Uterus (tissue), 3 donors: ENCODE measurements at regions not wholly inside any gene's neighbourhood (a gene's known extent, or its start where the extent isn't known, plus 50 kb on each side); places are given as distances from the start of the nearest gene placed in this dataset.

Experiments
- DNase-seq, 2 donors: peaks; one replicate each; pipeline ENCODE4 v3.0.0-alpha.2; 2019 to 2020
- H3K27ac ChIP-seq, 2 donors: fragments of 200-600 bp; sonication (generic); 1 replicate in 1 of 2; 2 replicates in 1 of 2; pipeline ENCODE4 v1.5.1; 2016 to 2018
- H3K27me3 ChIP-seq, 2 donors: fragments of 200-600 bp; sonication (generic); one replicate each; pipeline ENCODE4 v1.5.1; 2018 to 2019; ENCODE audit warnings: control low read depth in 1 of 2
- H3K36me3 ChIP-seq, 2 donors: fragments of 200-600 bp; sonication (generic); one replicate each; pipeline ENCODE4 v1.5.1; 2019; ENCODE audit warnings: control low read depth in 1 of 2
- H3K4me1 ChIP-seq, 2 donors: fragments of 200-600 bp; sonication (generic); one replicate each; pipeline ENCODE4 v1.5.1; 2018 to 2019; ENCODE audit warnings: control low read depth in 1 of 2
- H3K4me3 ChIP-seq, 2 donors: fragments of 200-600 bp; sonication (generic); 1 replicate in 1 of 2; 2 replicates in 1 of 2; pipeline ENCODE4 v1.5.1; 2018 to 2019; ENCODE audit warnings: mild to moderate bottlenecking in 1 of 2
- H3K9me3 ChIP-seq, 2 donors: fragments of 200-600 bp; sonication (generic); one replicate each; pipeline ENCODE4 v1.5.1; 2019; ENCODE audit warnings: control low read depth in 1 of 2
- CTCF ChIP-seq, 4 experiments: fragments of 200-600 bp in 2 of 4; fragments of 450-650 bp in 2 of 4; sonication (generic) in 2 of 4; IDR thresholded peaks; one replicate each; pipeline ENCODE4 v1.5.1; 2016 to 2019; ENCODE audit warnings: antibody characterized with exemption in 4 of 4, mild to moderate bottlenecking in 2 of 4, moderate library complexity in 1 of 4
- POLR2A ChIP-seq, 2 donors: fragments of 450-650 bp; IDR thresholded peaks; one replicate each; pipeline ENCODE4 v1.6.1; 2016; ENCODE audit warnings: antibody characterized with exemption in 2 of 2, mild to moderate bottlenecking in 1 of 2, moderate library complexity in 1 of 2
- intact Hi-C: fragments of 100-400 bp; cut with DNase I; formaldehyde crosslinking; loops from one replicate; pipeline ENCODE4 v1.15.1; 2023; ENCODE audit warnings: low total_unique reads
- donor health status: DM: yes; HTN: yes; CAD: no.

GRCh38 chr4:174406383-174406782 is 115.9 kb downstream of the HPGD start:
- H3K27me3 ChIP-seq: no peaks in the 10 kb centered on the region
- TF ChIP-seq CTCF (IDR thresholded peaks at IDR 0.05): no peak
- TF ChIP-seq POLR2A (IDR thresholded peaks at IDR 0.05): no peak
- DNase-seq: no peak
- H3K4me1 ChIP-seq: no peaks in the 10 kb centered on the region
- no peak overlapping the region for H3K27ac ChIP-seq
- no peaks in the 10 kb centered on the region for H3K36me3 ChIP-seq
- no peaks in the 10 kb centered on the region for H3K9me3 ChIP-seq
- intact Hi-C loops: no loop called here
- no peak overlapping the region for H3K4me3 ChIP-seq

GRCh38 chr4:174405923-174406322 is 116.4 kb downstream of the HPGD start:
- no peak for TF ChIP-seq CTCF (IDR thresholded peaks at IDR 0.05)
- TF ChIP-seq POLR2A (IDR thresholded peaks at IDR 0.05): no peak
- no peaks in the 10 kb centered on the region for H3K27me3 ChIP-seq
- no peak overlapping the region for H3K27ac ChIP-seq
- H3K36me3 ChIP-seq: no peaks in the 10 kb centered on the region
- no peaks in the 10 kb centered on the region for H3K4me1 ChIP-seq
- no peaks in the 10 kb centered on the region for H3K9me3 ChIP-seq
- no peak overlapping the region for H3K4me3 ChIP-seq
- no peak for DNase-seq
- intact Hi-C loops: no loop called here

- no peaks in the 10 kb centered on the region for H3K4me1 ChIP-seq
- no peak overlapping the region for H3K27ac ChIP-seq
- no peak for DNase-seq
- H3K9me3 ChIP-seq: no peaks in the 10 kb centered on the region
- H3K4me3 ChIP-seq: no peak overlapping the region
- H3K36me3 ChIP-seq: no peaks in the 10 kb centered on the region
- intact Hi-C loops: no loop called here
- H3K27me3 ChIP-seq: no peaks in the 10 kb centered on the region
- TF ChIP-seq CTCF (IDR thresholded peaks at IDR 0.05): no peak
- no peak for TF ChIP-seq POLR2A (IDR thresholded peaks at IDR 0.05)
These were observed 117.6 kb downstream of the HPGD start for GRCh38 chr4:174404677-174405076.

- intact Hi-C loops: no loop called here
- no peaks in the 10 kb centered on the region for H3K36me3 ChIP-seq
- DNase-seq: no peak
- H3K4me1 ChIP-seq: no peaks in the 10 kb centered on the region
- no peak overlapping the region for H3K27ac ChIP-seq
- H3K27me3 ChIP-seq: no peaks in the 10 kb centered on the region
- no peaks in the 10 kb centered on the region for H3K9me3 ChIP-seq
- H3K4me3 ChIP-seq: no peak overlapping the region
- TF ChIP-seq POLR2A (IDR thresholded peaks at IDR 0.05): no peak
- TF ChIP-seq CTCF (IDR thresholded peaks at IDR 0.05): no peak
These were observed 119.1 kb downstream of the HPGD start for GRCh38 chr4:174403177-174403543.

- intact Hi-C loops: no loop called here
- no peak for DNase-seq
- no peaks in the 10 kb centered on the region for H3K9me3 ChIP-seq
- no peaks in the 10 kb centered on the region for H3K36me3 ChIP-seq
- no peaks in the 10 kb centered on the region for H3K27me3 ChIP-seq
- no peak for TF ChIP-seq CTCF (IDR thresholded peaks at IDR 0.05)
- TF ChIP-seq POLR2A (IDR thresholded peaks at IDR 0.05): no peak
- H3K27ac ChIP-seq: no peak overlapping the region
- no peaks in the 10 kb centered on the region for H3K4me1 ChIP-seq
- H3K4me3 ChIP-seq: no peak overlapping the region
These were observed 118.9 kb downstream of the CEP44 start for GRCh38 chr4:174402470-174403176.
